HUES64 (cell line): ENCODE measurements at regions not wholly inside any gene's neighbourhood (a gene's known extent, or its start where the extent isn't known, plus 50 kb on each side); places are given as distances from the start of the nearest gene placed in this dataset.

ENCODE experiments used
- H3K27ac ChIP-seq: 2 replicates; pipeline ENCODE4 v1.7.0; 2013; ENCODE audit warnings: low read depth, low read length, inconsistent platforms
- H3K27me3 ChIP-seq: 2 replicates; pipeline ENCODE4 v1.6.1; 2013; ENCODE audit warnings: mild to moderate bottlenecking, low read length; ENCODE audit not compliant: insufficient read depth
- H3K36me3 ChIP-seq: 2 replicates; pipeline ENCODE4 v1.6.1; 2013; ENCODE audit warnings: mild to moderate bottlenecking, low read length; ENCODE audit not compliant: insufficient read depth
- H3K4me1 ChIP-seq: 2 replicates; pipeline ENCODE4 v1.6.1; 2013; ENCODE audit warnings: mild to moderate bottlenecking, low read length, moderate library complexity; ENCODE audit not compliant: insufficient read depth
- H3K4me3 ChIP-seq: 2 replicates; pipeline ENCODE4 v1.5.1; 2013; ENCODE audit warnings: mild to moderate bottlenecking, low read length, moderate library complexity
- H3K9ac ChIP-seq: 2 replicates; pipeline ENCODE4 v1.6.1; 2013; ENCODE audit warnings: mild to moderate bottlenecking, low read depth, low read length
- H3K9me3 ChIP-seq: 2 replicates; pipeline ENCODE4 v1.6.1; 2013; ENCODE audit warnings: low read depth, low read length; ENCODE audit not compliant: insufficient read depth
- WGBS: fragments of 150-250, 120-280 bp; methylation state at CpG from one replicate; pipeline ENCODE4 v1.1.7; 2013; ENCODE audit warnings: missing lambda C conversion rate; 5-methylcytosine and 5-hydroxymethylcytosine counted together

DNA sequence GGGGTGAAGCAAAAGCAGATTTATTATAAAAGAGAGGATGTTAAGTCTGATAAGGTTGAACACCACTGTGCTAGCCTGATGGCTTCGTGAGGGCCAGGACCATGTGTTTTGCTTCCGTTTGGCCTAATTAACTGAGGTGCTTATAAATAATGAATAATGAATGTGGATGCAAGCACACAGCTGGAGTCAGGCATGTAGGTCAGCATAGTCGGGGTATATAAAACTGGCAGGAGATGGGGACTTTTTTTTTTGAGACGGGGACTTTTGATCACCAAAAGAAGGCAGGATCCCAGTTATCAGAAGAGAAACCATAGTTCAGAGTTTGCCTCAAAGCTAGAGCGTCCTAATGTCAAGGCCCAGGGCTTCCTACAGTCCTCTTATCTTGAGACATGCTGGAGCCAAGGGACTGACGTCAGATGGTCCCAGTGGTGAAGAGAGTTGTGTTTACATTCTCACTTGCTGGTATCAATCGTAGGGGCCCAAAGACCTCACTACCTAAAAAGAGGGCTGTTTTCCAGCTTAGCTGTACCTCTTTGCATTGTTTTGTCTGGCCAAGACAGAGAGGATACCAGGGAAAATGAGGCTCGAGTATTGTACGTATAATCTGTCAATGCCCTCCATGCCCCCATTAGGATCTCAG lies 50.4 kb downstream of the RTL9 start:
- Histone ChIP-seq H3K36me3 (no peaks in the 10 kb centered on the region), H3K27me3 (no peaks in the 10 kb centered on the region), H3K4me3 (no peak overlapping the region), H3K27ac (no peak overlapping the region), H3K9ac (no peak overlapping the region), H3K4me1 (no peaks in the 10 kb centered on the region), H3K9me3 (no peaks in the 10 kb centered on the region)
- WGBS, result 85% methylated on average over 8 of the region's 9 CpGs

DNA sequence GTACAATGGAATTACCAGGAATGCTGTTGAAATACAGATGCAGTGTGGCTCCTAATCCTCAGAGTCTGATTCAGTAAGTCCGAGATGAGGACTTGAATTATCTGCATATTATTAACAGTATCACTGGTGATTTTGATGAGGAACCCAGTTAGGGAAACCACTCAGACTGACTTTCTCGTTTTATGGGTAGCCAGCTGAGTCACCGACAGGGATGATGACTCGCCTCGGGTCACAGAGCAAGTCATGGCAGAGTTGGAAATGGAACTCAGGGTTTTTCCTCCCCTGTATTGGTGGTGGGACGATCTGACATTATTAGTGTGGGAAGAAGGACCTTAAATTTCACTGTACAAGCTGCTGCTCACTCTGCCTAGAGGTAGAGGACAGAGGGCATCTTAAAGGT lies 51.3 kb downstream of the RTL9 start:
- Histone ChIP-seq H3K27me3 (no peaks in the 10 kb centered on the region), H3K27ac (no peak overlapping the region)

DNA sequence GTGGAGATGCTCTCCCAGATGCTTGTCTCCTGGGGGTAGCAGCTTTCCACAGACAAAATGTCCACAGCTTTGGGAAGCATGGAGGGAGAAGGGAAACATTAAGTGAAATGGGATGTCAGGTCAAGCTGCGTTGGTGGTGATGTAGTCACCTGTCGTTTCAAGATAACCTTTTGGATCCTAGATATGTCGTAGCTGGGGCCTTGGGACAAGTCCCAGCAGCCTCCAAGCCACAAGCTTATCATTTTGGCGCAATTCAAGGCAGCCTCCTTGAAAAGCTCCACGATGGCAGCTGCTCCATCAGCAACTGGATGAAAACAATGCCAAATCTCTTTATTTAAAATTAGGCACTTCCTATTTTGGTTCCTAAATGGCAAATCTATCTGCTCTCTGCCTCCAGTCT lies 52.0 kb downstream of the RTL9 start:
- no peaks in the 10 kb centered on the region for H3K4me1 ChIP-seq
- H3K27ac ChIP-seq, result no peak overlapping the region
- no peaks in the 10 kb centered on the region for H3K27me3 ChIP-seq
- WGBS, result 89% methylated on average over 5 of the region's 5 CpGs
- H3K9me3 ChIP-seq, result no peaks in the 10 kb centered on the region
- no peak overlapping the region for H3K9ac ChIP-seq
- H3K36me3 ChIP-seq, result no peaks in the 10 kb centered on the region
- no peak overlapping the region for H3K4me3 ChIP-seq

More for the DNA sequence above, 51.3 kb downstream of the RTL9 start:
- Histone ChIP-seq H3K36me3 (no peaks in the 10 kb centered on the region), H3K4me1 (no peaks in the 10 kb centered on the region), H3K4me3 (no peak overlapping the region), H3K9ac (no peak overlapping the region), H3K9me3 (no peaks in the 10 kb centered on the region)
- 77% methylated on average over 4 of the region's 6 CpGs for WGBS

DNA sequence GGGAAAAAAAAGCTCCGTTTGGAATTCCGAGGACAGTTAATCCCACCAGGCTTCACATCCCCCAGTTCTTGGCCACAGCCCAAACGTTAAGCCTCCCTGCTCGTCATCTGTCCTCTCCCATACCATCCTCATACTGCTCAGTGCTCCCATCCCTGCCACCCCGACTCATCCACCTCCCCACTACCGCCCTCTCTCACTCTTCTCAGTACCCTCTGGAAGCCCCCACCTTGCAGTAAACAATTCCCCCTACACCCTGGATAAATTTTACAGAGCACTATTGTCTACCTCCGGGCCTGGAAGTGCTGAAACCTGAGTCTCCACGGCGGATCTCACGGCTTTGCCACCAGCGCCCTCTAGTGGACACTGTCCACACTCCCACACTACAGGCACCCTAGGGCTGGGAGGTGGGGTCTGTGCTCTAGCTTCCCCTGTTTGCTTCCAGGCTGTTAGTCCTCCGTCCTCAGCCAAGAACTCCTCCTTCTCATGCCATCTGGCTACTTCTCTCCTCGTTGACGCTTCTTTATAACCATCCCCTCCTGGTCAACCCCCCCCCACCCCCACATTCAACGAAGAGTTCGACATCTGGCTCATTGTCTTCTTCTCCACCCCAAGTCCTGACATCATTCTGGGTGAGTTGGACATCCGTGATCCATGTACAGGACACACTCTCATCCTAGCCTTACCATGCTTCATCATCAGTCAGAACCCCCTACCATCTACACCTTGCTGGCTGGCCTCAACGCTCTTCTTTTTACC lies 54.5 kb downstream of the RTL9 start:
- no peaks in the 10 kb centered on the region for H3K36me3 ChIP-seq
- no peaks in the 10 kb centered on the region for H3K9me3 ChIP-seq
- 23% methylated on average over 16 of the region's 18 CpGs for WGBS
- H3K4me1 ChIP-seq, result no peaks in the 10 kb centered on the region
- no peak overlapping the region for H3K9ac ChIP-seq
- H3K27ac ChIP-seq, result no peak overlapping the region
- no peaks in the 10 kb centered on the region for H3K27me3 ChIP-seq
- peak overlapping the region; percentile 33; the same call in 1 of the 2 replicates for H3K4me3 ChIP-seq

DNA sequence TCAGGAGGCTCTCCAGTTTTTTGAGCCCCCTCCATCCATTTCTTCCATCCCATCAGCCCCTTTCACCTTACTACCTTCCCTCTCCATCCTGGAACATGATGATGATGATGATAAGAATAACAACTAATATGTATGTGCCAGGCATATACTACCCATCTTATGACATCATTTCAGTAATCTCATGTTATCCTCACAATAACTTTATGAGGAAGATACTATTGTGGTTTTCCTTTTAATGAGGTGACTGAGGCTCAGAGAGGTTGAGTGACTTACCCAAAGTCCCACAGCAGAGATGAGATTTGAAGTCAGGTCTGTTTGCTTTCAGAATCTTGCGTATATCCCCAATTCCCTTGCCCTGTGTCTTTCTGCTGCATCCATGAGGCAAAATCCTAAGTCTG lies 55.1 kb downstream of the RTL9 start:
- no peak overlapping the region for H3K9ac ChIP-seq
- no peaks in the 10 kb centered on the region for H3K27me3 ChIP-seq
- H3K9me3 ChIP-seq, result no peaks in the 10 kb centered on the region
- H3K36me3 ChIP-seq, result no peaks in the 10 kb centered on the region
- H3K4me1 ChIP-seq, result peaks cover 4% of the 10 kb centered on the region; the same call in 1 of the 2 replicates
- WGBS, result 78% methylated on average over 1 of the region's 1 CpG
- no peak overlapping the region for H3K4me3 ChIP-seq
- H3K27ac ChIP-seq, result no peak overlapping the region

DNA sequence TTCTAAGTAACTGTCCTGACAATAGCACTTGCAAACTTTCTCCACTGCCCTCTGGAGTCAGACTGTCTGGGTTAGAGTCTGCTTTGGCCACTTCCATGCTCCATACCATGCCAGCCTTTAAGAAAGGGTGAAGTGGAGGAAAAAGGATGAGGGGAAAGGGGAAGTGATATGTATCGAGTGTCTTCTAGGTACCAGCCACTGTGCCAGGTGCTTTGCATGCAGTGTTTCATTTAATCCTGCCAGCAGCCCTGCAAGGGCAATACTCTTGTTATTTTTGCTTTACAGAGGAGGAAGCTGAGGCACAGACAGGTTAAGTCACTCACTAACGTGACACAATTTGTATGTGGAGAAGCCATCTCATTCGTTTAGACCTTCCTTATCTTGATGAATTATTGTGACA lies 55.6 kb downstream of the RTL9 start:
- no peak overlapping the region for H3K9ac ChIP-seq
- H3K4me3 ChIP-seq, result no peak overlapping the region
- H3K36me3 ChIP-seq, result no peaks in the 10 kb centered on the region
- no peaks in the 10 kb centered on the region for H3K9me3 ChIP-seq
- 90% methylated on average over 3 of the region's 3 CpGs for WGBS
- no peak overlapping the region for H3K27ac ChIP-seq
- no peaks in the 10 kb centered on the region for H3K27me3 ChIP-seq
- H3K4me1 ChIP-seq, result peaks cover 4% of the 10 kb centered on the region; the same call in 1 of the 2 replicates

DNA sequence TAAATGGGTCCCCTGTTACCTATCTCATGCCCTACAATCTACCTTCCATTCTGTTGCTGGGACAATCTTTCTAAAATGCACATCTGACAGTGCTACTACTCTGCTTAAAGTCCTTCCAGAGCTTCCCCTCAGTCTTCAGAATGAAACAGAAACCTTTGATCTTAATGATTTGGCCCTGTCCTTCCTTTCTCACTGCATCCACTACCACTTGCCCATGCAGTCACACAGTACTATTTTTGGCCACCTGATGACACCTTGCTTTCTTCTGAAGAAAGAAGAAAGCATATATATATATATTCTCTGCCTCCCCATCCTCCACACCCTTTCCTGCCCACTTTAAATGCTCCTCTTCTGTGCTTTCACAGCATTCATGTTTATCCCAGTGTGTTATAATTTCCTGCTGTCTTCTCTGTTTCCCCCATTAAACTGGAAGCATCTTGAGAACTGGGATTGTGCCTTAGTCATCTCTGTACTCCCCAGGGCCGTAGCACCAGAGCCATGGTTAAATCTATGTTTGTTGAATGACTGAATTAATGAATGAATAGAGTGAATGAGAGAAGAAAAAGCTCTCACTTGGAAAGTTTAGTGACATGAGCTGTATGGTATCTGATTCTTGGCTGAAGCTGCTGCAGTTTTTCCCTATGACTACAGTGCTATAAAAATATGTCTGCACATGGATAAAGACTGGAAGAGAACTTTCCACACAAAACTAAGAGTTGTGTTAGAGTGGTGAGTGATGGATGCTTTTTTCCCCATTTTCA lies 56.2 kb downstream of the RTL9 start:
- H3K4me3 ChIP-seq, result no peak overlapping the region
- H3K27ac ChIP-seq, result no peak overlapping the region
- H3K4me1 ChIP-seq, result peaks cover 4% of the 10 kb centered on the region; the same call in 1 of the 2 replicates
- H3K9ac ChIP-seq, result no peak overlapping the region
- H3K9me3 ChIP-seq, result no peaks in the 10 kb centered on the region
- WGBS, result 80% methylated on average over 1 of the region's 1 CpG
- no peaks in the 10 kb centered on the region for H3K36me3 ChIP-seq
- no peaks in the 10 kb centered on the region for H3K27me3 ChIP-seq

DNA sequence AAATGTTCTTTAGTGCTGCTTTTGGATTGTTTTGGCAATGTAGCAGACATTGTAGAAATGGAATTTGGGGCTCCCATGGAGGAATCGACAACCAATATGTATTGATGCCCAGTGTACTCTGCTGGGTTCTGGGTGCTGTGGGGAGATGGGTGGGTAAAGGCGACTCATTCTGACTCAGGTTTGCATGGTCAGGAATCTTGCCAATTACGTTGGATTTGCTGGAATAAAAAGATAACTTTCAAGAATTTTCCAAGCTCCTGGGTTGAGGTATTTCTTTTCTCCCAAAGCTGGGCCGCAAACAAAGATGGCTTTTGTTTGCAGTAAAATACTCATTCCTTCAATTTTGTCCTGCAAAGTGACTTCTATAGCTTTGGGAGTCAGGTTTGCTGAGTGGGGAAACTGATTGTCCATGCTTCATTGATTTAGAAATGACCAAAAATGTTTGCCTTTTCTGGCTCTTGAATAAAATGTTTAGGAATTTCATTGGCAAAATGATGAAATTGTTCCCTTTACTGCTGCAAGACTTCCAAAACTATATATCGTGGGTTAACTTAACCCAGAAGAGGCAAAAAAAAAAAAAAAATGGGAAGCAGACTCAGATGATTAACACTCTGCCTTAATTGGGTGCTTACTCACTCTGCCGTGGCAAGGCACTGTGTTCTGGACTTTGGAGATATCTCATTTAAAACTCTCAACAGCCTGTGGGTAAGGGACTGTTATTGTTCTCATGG lies 57.0 kb downstream of the RTL9 start:
- Histone ChIP-seq H3K36me3 (no peaks in the 10 kb centered on the region), H3K4me1 (peaks cover 4% of the 10 kb centered on the region; the same call in 1 of the 2 replicates), H3K4me3 (no peak overlapping the region), H3K27me3 (no peaks in the 10 kb centered on the region), H3K9me3 (no peaks in the 10 kb centered on the region), H3K9ac (no peak overlapping the region), H3K27ac (no peak overlapping the region)
- 87% methylated on average over 6 of the region's 6 CpGs for WGBS

DNA sequence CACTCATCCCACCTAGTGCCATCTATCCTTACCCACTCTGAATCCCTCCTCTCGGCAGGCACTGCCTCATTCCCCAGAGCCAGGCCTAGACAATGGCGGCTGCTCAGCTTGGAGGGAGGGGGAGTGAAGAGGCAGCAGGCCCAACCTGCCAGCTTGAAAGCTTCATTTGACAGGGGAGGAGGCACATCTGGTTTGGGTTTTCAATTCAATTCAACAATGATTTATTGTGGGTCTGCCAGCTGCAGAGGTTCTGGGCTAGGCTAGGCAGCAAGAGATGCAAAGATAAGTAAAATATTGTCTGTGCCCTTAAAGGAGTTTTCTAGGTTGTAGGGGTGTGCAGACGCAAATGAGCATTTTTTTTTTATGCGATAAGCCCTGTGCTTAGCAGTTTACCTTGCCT lies 58.5 kb downstream of the RTL9 start:
- Histone ChIP-seq H3K9ac (no peak overlapping the region), H3K27ac (no peak overlapping the region), H3K9me3 (no peaks in the 10 kb centered on the region), H3K36me3 (no peaks in the 10 kb centered on the region), H3K4me1 (peaks cover 4% of the 10 kb centered on the region; the same call in 1 of the 2 replicates), H3K4me3 (no peak overlapping the region), H3K27me3 (no peaks in the 10 kb centered on the region)
- 68% methylated on average over 2 of the region's 4 CpGs for WGBS

DNA sequence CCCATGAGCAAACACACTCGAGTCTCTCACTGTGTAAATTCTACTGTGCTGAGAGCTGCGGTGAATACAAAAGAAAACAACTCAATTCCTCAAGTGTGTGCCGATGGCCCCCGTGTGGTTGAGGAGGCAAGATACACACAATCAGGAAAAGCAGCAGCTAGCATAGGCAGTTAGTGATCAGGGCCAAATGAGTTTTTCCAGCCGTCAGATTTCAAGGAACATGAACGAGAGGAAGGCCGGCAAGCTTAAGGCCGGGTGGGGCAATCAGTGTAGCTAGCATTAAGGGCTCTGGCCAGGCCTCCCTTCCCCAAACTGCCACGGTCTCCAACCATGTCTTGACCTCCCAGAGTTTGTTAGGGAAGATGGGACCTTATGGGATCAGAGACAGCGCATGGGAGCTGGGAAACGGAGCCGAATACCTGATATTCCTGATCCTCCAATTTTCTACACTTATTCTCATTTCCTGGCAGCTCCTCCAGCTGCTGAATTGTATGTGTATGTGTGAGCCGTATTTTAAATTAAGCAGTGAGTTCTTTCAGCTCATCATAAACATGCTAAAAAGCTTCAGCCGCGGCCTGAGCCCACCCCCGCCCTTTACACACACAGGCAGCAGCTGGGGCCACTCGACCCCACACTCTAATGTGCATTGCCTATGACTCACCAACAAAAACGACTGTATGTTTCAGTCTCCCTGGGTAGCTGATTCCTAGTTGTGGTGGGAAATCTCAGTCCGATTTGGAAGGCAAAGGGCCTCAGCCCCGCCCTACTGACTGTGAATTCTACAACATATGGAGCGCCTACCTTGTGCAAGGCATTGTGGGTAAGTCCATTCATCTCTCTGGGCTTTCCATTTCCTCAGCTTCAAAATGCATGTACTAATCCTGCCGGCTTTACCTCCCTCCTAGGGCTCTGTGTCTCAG lies 59.9 kb downstream of the RTL9 start:
- 26% methylated on average over 17 of the region's 22 CpGs for WGBS
- no peak overlapping the region for H3K9ac ChIP-seq
- H3K36me3 ChIP-seq, result no peaks in the 10 kb centered on the region
- H3K9me3 ChIP-seq, result no peaks in the 10 kb centered on the region
- H3K4me1 ChIP-seq, result peaks cover 4% of the 10 kb centered on the region; the same call in 1 of the 2 replicates
- H3K27me3 ChIP-seq, result no peaks in the 10 kb centered on the region
- no peak overlapping the region for H3K4me3 ChIP-seq
- no peak overlapping the region for H3K27ac ChIP-seq
